Chondrocyte (in vitro differentiated cells): ENCODE measurements at regions not wholly inside any gene's neighbourhood (a gene's known extent, or its start where the extent isn't known, plus 50 kb on each side); places are given as distances from the start of the nearest gene placed in this dataset.

ENCODE experiments used
- DNase-seq: peaks from one replicate; pipeline ENCODE4 v3.0.0; 2021; ENCODE audit warnings: mixed read lengths, low spot score
- H3K27ac Mint-ChIP-seq: one replicate; pipeline ENCODE4 v1.8.0; 2021; ENCODE audit warnings: mild to moderate bottlenecking, moderate library complexity, mixed read lengths; ENCODE audit not compliant: unreplicated experiment
- H3K27me3 Mint-ChIP-seq: 2 replicates; pipeline ENCODE4 v1.8.0; 2021; ENCODE audit warnings: low read depth, mixed read lengths
- H3K36me3 Mint-ChIP-seq: 2 replicates; pipeline ENCODE4 v1.8.0; 2021; ENCODE audit warnings: low read depth, mixed read lengths
- H3K4me1 Mint-ChIP-seq: 2 replicates; pipeline ENCODE4 v1.8.0; 2021; ENCODE audit warnings: low read depth, mild to moderate bottlenecking, mixed read lengths
- H3K4me3 Mint-ChIP-seq: one replicate; pipeline ENCODE4 v1.8.0; 2021; ENCODE audit warnings: mild to moderate bottlenecking, moderate library complexity, mixed read lengths; ENCODE audit not compliant: unreplicated experiment
- H3K9me3 Mint-ChIP-seq: 2 replicates; pipeline ENCODE4 v1.8.0; 2021; ENCODE audit warnings: low read depth, mixed read lengths
- TF ChIP-seq, protein P1 (sequence below): fragments of 200-600 bp; sonication (generic); IDR thresholded peaks from 2 replicates; pipeline ENCODE4 v1.5.0; 2021; ENCODE audit warnings: antibody characterized with exemption, mild to moderate bottlenecking, moderate library complexity

GRCh38 chr1:90308421-90308820, 313.5 kb downstream of the ZNF326 start:
- Mint-ChIP-seq H3K9me3 (peaks cover 6% of the 10 kb centered on the region), H3K27ac (no peak overlapping the region), H3K4me3 (no peak overlapping the region), H3K27me3 (no peaks in the 10 kb centered on the region), H3K4me1 (no peaks in the 10 kb centered on the region), H3K36me3 (no peaks in the 10 kb centered on the region)
- TF ChIP-seq, protein P1, sequence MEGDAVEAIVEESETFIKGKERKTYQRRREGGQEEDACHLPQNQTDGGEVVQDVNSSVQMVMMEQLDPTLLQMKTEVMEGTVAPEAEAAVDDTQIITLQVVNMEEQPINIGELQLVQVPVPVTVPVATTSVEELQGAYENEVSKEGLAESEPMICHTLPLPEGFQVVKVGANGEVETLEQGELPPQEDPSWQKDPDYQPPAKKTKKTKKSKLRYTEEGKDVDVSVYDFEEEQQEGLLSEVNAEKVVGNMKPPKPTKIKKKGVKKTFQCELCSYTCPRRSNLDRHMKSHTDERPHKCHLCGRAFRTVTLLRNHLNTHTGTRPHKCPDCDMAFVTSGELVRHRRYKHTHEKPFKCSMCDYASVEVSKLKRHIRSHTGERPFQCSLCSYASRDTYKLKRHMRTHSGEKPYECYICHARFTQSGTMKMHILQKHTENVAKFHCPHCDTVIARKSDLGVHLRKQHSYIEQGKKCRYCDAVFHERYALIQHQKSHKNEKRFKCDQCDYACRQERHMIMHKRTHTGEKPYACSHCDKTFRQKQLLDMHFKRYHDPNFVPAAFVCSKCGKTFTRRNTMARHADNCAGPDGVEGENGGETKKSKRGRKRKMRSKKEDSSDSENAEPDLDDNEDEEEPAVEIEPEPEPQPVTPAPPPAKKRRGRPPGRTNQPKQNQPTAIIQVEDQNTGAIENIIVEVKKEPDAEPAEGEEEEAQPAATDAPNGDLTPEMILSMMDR: no peak
- no peak for DNase-seq

DNA sequence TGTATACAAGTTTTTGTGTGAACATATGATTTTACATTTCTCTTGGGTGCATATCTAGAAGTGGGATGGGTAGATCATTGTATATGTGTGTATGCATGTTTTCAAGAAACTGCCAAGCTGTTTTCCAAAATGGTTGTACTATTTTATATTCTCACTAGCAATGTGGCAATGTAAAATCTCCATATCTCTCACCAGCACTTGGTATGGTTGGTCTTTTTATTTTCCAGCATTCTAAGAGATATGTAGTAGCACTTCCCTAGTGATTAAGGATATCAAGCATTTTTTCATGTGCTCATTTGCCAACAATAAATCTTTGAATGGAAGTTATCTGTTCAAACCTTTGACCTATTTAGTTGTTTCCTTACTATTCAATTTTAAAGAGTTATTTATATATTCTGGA, 310.7 kb downstream of the ZNF326 start:
- Mint-ChIP-seq H3K27me3 (no peaks in the 10 kb centered on the region), H3K36me3 (no peaks in the 10 kb centered on the region), H3K27ac (no peak overlapping the region), H3K4me3 (no peak overlapping the region), H3K4me1 (no peaks in the 10 kb centered on the region), H3K9me3 (peaks cover 6% of the 10 kb centered on the region)
- TF ChIP-seq, protein P1: no peak
- no peak for DNase-seq

DNA sequence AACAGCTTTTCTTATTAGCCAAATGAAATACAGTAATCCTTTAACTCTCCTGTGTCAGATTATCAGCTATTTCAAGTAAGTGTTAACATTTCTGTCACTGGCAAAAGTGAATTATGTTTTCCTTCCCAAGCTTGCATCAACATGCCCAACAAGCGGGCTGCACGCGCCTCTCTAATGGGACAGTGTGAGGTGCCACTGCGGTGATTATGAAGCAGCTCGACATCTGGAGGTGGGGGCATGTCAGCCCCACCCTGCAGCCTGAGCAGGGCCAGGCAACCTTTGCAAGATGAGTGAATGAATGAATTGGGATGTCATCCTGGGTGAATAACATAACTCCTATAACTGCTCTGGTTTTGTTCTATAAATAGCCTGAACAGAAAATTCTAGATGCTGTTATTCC, 301.4 kb downstream of the ZNF326 start:
- DNase-seq: no peak
- Mint-ChIP-seq H3K4me1 (no peaks in the 10 kb centered on the region), H3K36me3 (no peaks in the 10 kb centered on the region), H3K27ac (no peak overlapping the region), H3K9me3 (no peaks in the 10 kb centered on the region), H3K4me3 (no peak overlapping the region), H3K27me3 (peaks cover 16% of the 10 kb centered on the region)
- TF ChIP-seq, protein P1: no peak

GRCh38 chr1:90295534-90295933, 300.6 kb downstream of the ZNF326 start:
- H3K4me1 Mint-ChIP-seq: no peaks in the 10 kb centered on the region
- TF ChIP-seq, protein P1: no peak
- H3K9me3 Mint-ChIP-seq: no peaks in the 10 kb centered on the region
- no peak for DNase-seq
- no peaks in the 10 kb centered on the region for H3K36me3 Mint-ChIP-seq
- no peak overlapping the region for H3K27ac Mint-ChIP-seq
- H3K27me3 Mint-ChIP-seq: peaks cover 16% of the 10 kb centered on the region
- no peak overlapping the region for H3K4me3 Mint-ChIP-seq

DNA sequence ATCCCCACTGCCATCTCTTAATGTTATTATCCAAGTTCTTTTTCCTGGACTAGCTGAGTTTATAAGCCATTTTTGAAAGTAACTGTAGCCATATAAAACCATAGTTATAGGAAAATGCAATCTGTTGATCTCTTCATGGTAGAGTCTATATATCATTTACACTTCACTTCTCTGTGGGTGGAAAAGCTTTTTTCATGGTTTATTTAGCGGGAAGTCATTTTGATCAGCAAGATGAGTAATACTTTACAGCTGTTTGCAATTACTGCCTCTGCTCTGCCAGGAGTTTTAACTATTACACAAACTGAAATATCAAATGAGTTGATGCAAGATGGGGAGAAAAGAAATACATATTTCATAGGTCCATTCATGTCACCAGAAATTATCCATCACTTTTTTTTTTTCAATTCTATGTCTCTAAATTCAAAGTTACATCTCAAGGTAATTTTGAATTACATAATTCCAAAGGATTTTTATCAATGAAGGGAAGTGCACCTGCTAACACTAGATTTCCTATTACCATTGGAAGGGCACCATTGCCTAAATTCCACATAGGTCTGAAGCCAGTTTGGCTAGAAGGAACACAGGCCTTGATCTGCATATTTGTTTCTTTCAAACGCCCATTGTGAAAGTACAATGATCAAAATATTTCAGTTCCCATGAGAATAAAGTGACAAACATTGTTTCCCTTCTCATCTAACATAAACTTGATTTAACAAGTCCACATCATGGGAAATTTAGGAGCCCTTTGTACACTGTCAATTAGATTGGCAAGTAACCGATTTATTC, 296.7 kb downstream of the ZNF326 start:
- DNase-seq: no peak
- H3K4me3 Mint-ChIP-seq: no peak overlapping the region
- H3K4me1 Mint-ChIP-seq: no peaks in the 10 kb centered on the region
- no peaks in the 10 kb centered on the region for H3K9me3 Mint-ChIP-seq
- H3K36me3 Mint-ChIP-seq: no peaks in the 10 kb centered on the region
- TF ChIP-seq, protein P1: no peak
- H3K27ac Mint-ChIP-seq: no peak overlapping the region
- peaks cover 8% of the 10 kb centered on the region for H3K27me3 Mint-ChIP-seq
